Kidney (tissue), 13 donors: ENCODE measurements at regions not wholly inside any gene's neighbourhood (a gene's known extent, or its start where the extent isn't known, plus 50 kb on each side); places are given as distances from the start of the nearest gene placed in this dataset.
A peak's percentile ranks its signal among the peaks of the same experiment; 100 is the strongest.

Experiments used
- DNase-seq, 5 donors: peaks; one replicate each; pipeline ENCODE4 v3.0.0-alpha.2; 2013 to 2020
- FAIRE-seq: peaks from 2 replicates; lab custom pipeline; 2012; peaks lifted over from hg19 to GRCh38; lab: Jason Lieb, UNC
- H3K27ac ChIP-seq, 2 donors: one replicate each; pipeline ENCODE4 v1.7.0; 2013; ENCODE audit warnings: low read depth in 2 of 2, low read length in 2 of 2, inconsistent platforms in 1 of 2
- H3K27me3 ChIP-seq: one replicate; pipeline ENCODE4 v1.7.1; 2013; ENCODE audit warnings: low read length, inconsistent platforms; ENCODE audit not compliant: control insufficient read depth, insufficient read depth
- H3K36me3 ChIP-seq, 3 donors: one replicate each; pipeline versions ENCODE4 v1.7.0 to v1.7.1; 2013; ENCODE audit warnings: low read length in 3 of 3, control low read depth in 1 of 3, inconsistent platforms in 1 of 3; ENCODE audit not compliant: insufficient read depth in 3 of 3, control insufficient read depth in 2 of 3
- H3K4me1 ChIP-seq, 3 donors: one replicate each; pipeline versions ENCODE4 v1.7.0 to v1.7.1; 2013; ENCODE audit warnings: low read length in 3 of 3, inconsistent platforms in 1 of 3, low read depth in 1 of 3; ENCODE audit not compliant: control insufficient read depth in 2 of 3, insufficient read depth in 2 of 3
- H3K4me3 ChIP-seq, 3 donors: one replicate each; pipeline versions ENCODE4 v1.7.0 to v1.8.1; 2013; ENCODE audit warnings: low read length in 3 of 3, control low read depth in 1 of 3, inconsistent platforms in 1 of 3
- H3K9ac ChIP-seq, 3 donors: one replicate each; pipeline versions ENCODE4 v1.7.0 to v1.7.1; 2013; ENCODE audit warnings: low read length in 3 of 3, control low read depth in 1 of 3, inconsistent platforms in 1 of 3
- H3K9me3 ChIP-seq, 3 donors: one replicate each; pipeline versions ENCODE4 v1.7.0 to v1.7.1; 2013; ENCODE audit warnings: low read length in 3 of 3, control low read depth in 1 of 3, inconsistent platforms in 1 of 3; ENCODE audit not compliant: control insufficient read depth in 2 of 3, insufficient read depth in 1 of 3
- CTCF ChIP-seq: IDR thresholded peaks from 3 replicates; pipeline ENCODE4 v1.5.1; 2012; ENCODE audit warnings: mild to moderate bottlenecking, moderate library complexity, borderline replicate concordance; ENCODE audit not compliant: insufficient read depth; ENCODE audit errors: extremely low read depth
- intact Hi-C: fragments of 100-400 bp; cut with DNase I; formaldehyde crosslinking; loops from one replicate; pipeline ENCODE4 v1.11.1; 2022
- donor health status: control.
- donor health status: control.
- donor health status: control.
- donor health status: control.
- donor health status: control.
- donor health status: DM: yes; HTN: yes; CAD: no.
- donor health status: Normal renal cell carcinoma (clear cell type).

GRCh38 chr9:90002397-90003271 lies 397.8 kb downstream of the GADD45G start:
- H3K9ac ChIP-seq: no peak overlapping the region

GRCh38 chr9:90005388-90005787 lies 400.6 kb downstream of the GADD45G start:
- no peak for FAIRE-seq
- TF ChIP-seq CTCF: no peak
- Histone ChIP-seq H3K27ac (no peak overlapping the region), H3K9me3 (peaks cover 0 to 4% (median 0%) of the 10 kb centered on the region in 3 donors), H3K4me1 (peaks cover 3 to 15% (median 13%) of the 10 kb centered on the region in 3 donors), H3K36me3 (no peaks in the 10 kb centered on the region), H3K27me3 (no peaks in the 10 kb centered on the region), H3K4me3 (no peak overlapping the region), H3K9ac (no peak overlapping the region)
- peak in 1 of 5 donors; percentile 9 for DNase-seq
- intact Hi-C loops: no loop called here

More at GRCh38 chr9:90002397-90003271, 397.8 kb downstream of the GADD45G start:
- FAIRE-seq (no peak), DNase-seq (no peak)
- Histone ChIP-seq H3K4me1 (peaks cover 3 to 31% (median 22%) of the 10 kb centered on the region in 3 donors), H3K9me3 (peaks cover 0 to 4% (median 0%) of the 10 kb centered on the region in 3 donors), H3K27me3 (no peaks in the 10 kb centered on the region), H3K4me3 (no peak overlapping the region), H3K36me3 (no peaks in the 10 kb centered on the region), H3K27ac (no peak overlapping the region)
- TF ChIP-seq CTCF: no peak
- intact Hi-C loops: no loop called here

- Histone ChIP-seq H3K27me3 (no peaks in the 10 kb centered on the region), H3K9ac (peak overlapping the region in 1 of 3 donors; percentile 28), H3K36me3 (no peaks in the 10 kb centered on the region), H3K9me3 (peaks cover 0 to 4% (median 0%) of the 10 kb centered on the region in 3 donors), H3K27ac (peak overlapping the region in 1 of 2 donors; percentile 57), H3K4me3 (no peak overlapping the region), H3K4me1 (peaks cover 0 to 6% (median 4%) of the 10 kb centered on the region in 3 donors)
- no peak for FAIRE-seq
- peak in 2 of 5 donors; percentile 24 to 39 for DNase-seq
- intact Hi-C loops: no loop called here
- TF ChIP-seq CTCF: no peak
These were observed 403.0 kb downstream of the GADD45G start for GRCh38 chr9:90007516-90008440.
